Body of pancreas (tissue), 4 donors: ENCODE measurements at regions not wholly inside any gene's neighbourhood (a gene's known extent, or its start where the extent isn't known, plus 50 kb on each side); places are given as distances from the start of the nearest gene placed in this dataset.

ENCODE experiments used
- ATAC-seq: fragments of 150-250 bp; one replicate; pipeline ENCODE4 v1.9.1; 2016
- DNase-seq, 4 donors: peaks; one replicate each; pipeline ENCODE4 v3.0.0-alpha.2; 2019
- H3K27ac ChIP-seq, 4 donors: fragments of 200-600 bp; sonication (generic); 1 replicate in 3 of 4; 2 replicates in 1 of 4; pipeline versions ENCODE4 v1.5.1 to v1.6.1; 2016 to 2019; ENCODE audit warnings: mild to moderate bottlenecking in 1 of 4, mixed read lengths in 1 of 4, moderate library complexity in 1 of 4
- H3K27me3 ChIP-seq, 2 donors: fragments of 200-600 bp; sonication (generic); one replicate each; pipeline ENCODE4 v1.6.0; 2016; ENCODE audit warnings: mild to moderate bottlenecking in 1 of 2
- H3K36me3 ChIP-seq, 2 donors: fragments of 200-600 bp; sonication (generic); replicated peaks in 1 of 2; 2 replicates each; pipeline ENCODE4 v1.5.1; 2016; ENCODE audit warnings: low read depth in 2 of 2; ENCODE audit not compliant: insufficient read depth in 1 of 2
- H3K4me1 ChIP-seq: fragments of 200-600 bp; sonication (generic); one replicate; pipeline ENCODE4 v1.6.0; 2016
- H3K4me3 ChIP-seq, 2 donors: fragments of 200-600 bp; sonication (generic); 1 replicate in 1 of 2; 2 replicates in 1 of 2; pipeline ENCODE4 v1.5.1; 2016 to 2019
- H3K9me3 ChIP-seq, 3 donors: fragments of 200-600 bp; sonication (generic); 1 replicate in 2 of 3; 2 replicates in 1 of 3; pipeline ENCODE4 v1.5.1; 2016
- CTCF ChIP-seq, 7 experiments: fragments of 450-650 bp in 4 of 7; fragments of 200-600 bp in 3 of 7; sonication (generic) in 3 of 7; IDR thresholded peaks; one replicate each; pipeline ENCODE4 v1.5.1; 2016 to 2019; ENCODE audit warnings: antibody characterized with exemption in 7 of 7
- POLR2A ChIP-seq, 3 donors: fragments of 450-650 bp; IDR thresholded peaks; one replicate each; pipeline ENCODE4 v1.6.1; 2016; ENCODE audit warnings: antibody characterized with exemption in 3 of 3, mild to moderate bottlenecking in 2 of 3
- WGBS, 2 donors: methylation state at CpG; one replicate each; pipeline ENCODE4 v1.1.5; 2017; 5-methylcytosine and 5-hydroxymethylcytosine counted together
- intact Hi-C: fragments of 100-400 bp; cut with DNase I; formaldehyde crosslinking; loops from one replicate; pipeline ENCODE4 v1.15.1; 2023

- intact Hi-C loops, result no loop called here
- ATAC-seq (no peak), DNase-seq (no peak)
- H3K36me3 ChIP-seq, result no peaks in the 10 kb centered on the region
- no peak overlapping the region for H3K4me3 ChIP-seq
- TF ChIP-seq POLR2A (IDR thresholded peaks at IDR 0.05), result no peak
- 62 to 64% methylated on average over 5 to 6 of the region's 6 CpGs for WGBS, 2 donors
- H3K4me1 ChIP-seq, result no peaks in the 10 kb centered on the region
- H3K27me3 ChIP-seq, result no peaks in the 10 kb centered on the region
- no peaks in the 10 kb centered on the region for H3K9me3 ChIP-seq
- H3K27ac ChIP-seq, result no peak overlapping the region
Measured at GRCh38 chr9:31334837-31335528, 1049.5 kb upstream of the ACO1 start.

GRCh38 chr9:31335529-31336234, 1048.8 kb upstream of the ACO1 start:
- intact Hi-C loops, result no loop called here
- no peak for ATAC-seq
- Histone ChIP-seq H3K36me3 (no peaks in the 10 kb centered on the region), H3K27ac (peak overlapping the region in 1 of 4 donors; percentile 15), H3K4me1 (no peaks in the 10 kb centered on the region), H3K27me3 (no peaks in the 10 kb centered on the region), H3K9me3 (no peaks in the 10 kb centered on the region), H3K4me3 (no peak overlapping the region)
- WGBS, 2 donors, result 63 to 69% methylated on average over 4 of the region's 4 CpGs
- TF ChIP-seq POLR2A (IDR thresholded peaks at IDR 0.05) (no peak), CTCF (IDR thresholded peaks at IDR 0.05) (no peak)
- DNase-seq, result no peak

GRCh38 chr9:31336386-31336785, 1048.1 kb upstream of the ACO1 start:
- H3K27ac ChIP-seq, result no peak overlapping the region
- TF ChIP-seq POLR2A (IDR thresholded peaks at IDR 0.05) (no peak), CTCF (IDR thresholded peaks at IDR 0.05) (no peak)

GRCh38 chr9:31336841-31337240, 1047.6 kb upstream of the ACO1 start:
- H3K4me3 ChIP-seq, result no peak overlapping the region
- WGBS, 2 donors, result 68 to 85% methylated on average over 1 of the region's 1 CpG
- H3K4me1 ChIP-seq, result no peaks in the 10 kb centered on the region
- no peaks in the 10 kb centered on the region for H3K36me3 ChIP-seq
- no peak for ATAC-seq
- no peaks in the 10 kb centered on the region for H3K9me3 ChIP-seq
- no peak overlapping the region for H3K27ac ChIP-seq
- no peak for DNase-seq
- H3K27me3 ChIP-seq, result no peaks in the 10 kb centered on the region
- TF ChIP-seq POLR2A (IDR thresholded peaks at IDR 0.05), result no peak
- TF ChIP-seq CTCF (IDR thresholded peaks at IDR 0.05), result no peak
- intact Hi-C loops, result no loop called here

More at GRCh38 chr9:31336386-31336785, 1048.1 kb upstream of the ACO1 start:
- Histone ChIP-seq H3K4me1 (no peaks in the 10 kb centered on the region), H3K27me3 (no peaks in the 10 kb centered on the region), H3K36me3 (no peaks in the 10 kb centered on the region), H3K4me3 (no peak overlapping the region), H3K9me3 (no peaks in the 10 kb centered on the region)
- DNase-seq (no peak), ATAC-seq (no peak)
- 22 to 38% methylated on average over 1 of the region's 1 CpG for whole genome bisulfite sequencing, 2 donors
- intact Hi-C loops, result no loop called here

- no peaks in the 10 kb centered on the region for H3K9me3 ChIP-seq
- ATAC-seq (no peak), DNase-seq (no peak)
- 38 to 48% methylated on average over 6 of the region's 6 CpGs for WGBS, 2 donors
- no peak overlapping the region for H3K4me3 ChIP-seq
- intact Hi-C loops, result no loop called here
- no peak overlapping the region for H3K27ac ChIP-seq
- H3K27me3 ChIP-seq, result no peaks in the 10 kb centered on the region
- H3K4me1 ChIP-seq, result no peaks in the 10 kb centered on the region
- H3K36me3 ChIP-seq, result no peaks in the 10 kb centered on the region
- TF ChIP-seq CTCF (IDR thresholded peaks at IDR 0.05) (no peak), POLR2A (IDR thresholded peaks at IDR 0.05) (no peak)
Measured at GRCh38 chr9:31347082-31347617, 1037.3 kb upstream of the ACO1 start.
